ENCODE measurements at regions not wholly inside any gene's neighbourhood (a gene's known extent, or its start where the extent isn't known, plus 50 kb on each side); places are given as distances from the start of the nearest gene placed in this dataset.

DNA sequence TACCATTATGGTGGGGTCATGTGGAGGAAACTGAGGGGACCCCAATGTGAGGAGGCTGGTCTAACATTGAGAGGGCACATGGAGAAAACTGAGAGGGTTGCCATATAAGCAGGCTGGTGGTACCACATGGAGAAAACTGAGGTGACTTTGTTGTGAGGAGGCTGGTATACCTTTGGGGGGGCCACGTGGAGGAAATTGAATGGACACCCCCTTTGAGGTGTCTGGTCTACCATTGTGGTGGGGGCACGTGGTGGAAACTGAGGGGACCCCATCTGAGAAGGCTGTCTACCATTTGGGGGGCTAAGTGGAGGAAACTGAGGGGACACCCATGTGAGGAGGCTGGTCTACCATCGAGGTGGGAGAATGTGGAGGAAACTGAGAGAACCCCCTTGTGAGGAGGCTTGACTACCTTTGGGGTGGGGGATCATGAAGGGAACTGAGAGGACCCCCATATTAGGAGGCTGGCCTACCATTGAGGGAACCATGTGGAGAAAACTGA is 163.8 kb downstream of the FBLN2 start:
- peak; percentile 75 for DNase-seq (ENCODE audit: extremely low spot score)
- H3K27me3 ChIP-seq, result peaks cover 0 to 4% (median 0%) of the 10 kb centered on the region in 4 donors
- 47% methylated on average over 3 of the region's 3 CpGs for WGBS
- no peaks in the 10 kb centered on the region for H3K4me1 ChIP-seq
- TF ChIP-seq POLR2A (IDR thresholded peaks at IDR 0.05; ENCODE audit: low read depth) (no peak), POLR2AphosphoS5 (IDR thresholded peaks at IDR 0.05) (no peak), EP300 (IDR thresholded peaks at IDR 0.05) (no peak)
- TF ChIP-seq, protein P1, sequence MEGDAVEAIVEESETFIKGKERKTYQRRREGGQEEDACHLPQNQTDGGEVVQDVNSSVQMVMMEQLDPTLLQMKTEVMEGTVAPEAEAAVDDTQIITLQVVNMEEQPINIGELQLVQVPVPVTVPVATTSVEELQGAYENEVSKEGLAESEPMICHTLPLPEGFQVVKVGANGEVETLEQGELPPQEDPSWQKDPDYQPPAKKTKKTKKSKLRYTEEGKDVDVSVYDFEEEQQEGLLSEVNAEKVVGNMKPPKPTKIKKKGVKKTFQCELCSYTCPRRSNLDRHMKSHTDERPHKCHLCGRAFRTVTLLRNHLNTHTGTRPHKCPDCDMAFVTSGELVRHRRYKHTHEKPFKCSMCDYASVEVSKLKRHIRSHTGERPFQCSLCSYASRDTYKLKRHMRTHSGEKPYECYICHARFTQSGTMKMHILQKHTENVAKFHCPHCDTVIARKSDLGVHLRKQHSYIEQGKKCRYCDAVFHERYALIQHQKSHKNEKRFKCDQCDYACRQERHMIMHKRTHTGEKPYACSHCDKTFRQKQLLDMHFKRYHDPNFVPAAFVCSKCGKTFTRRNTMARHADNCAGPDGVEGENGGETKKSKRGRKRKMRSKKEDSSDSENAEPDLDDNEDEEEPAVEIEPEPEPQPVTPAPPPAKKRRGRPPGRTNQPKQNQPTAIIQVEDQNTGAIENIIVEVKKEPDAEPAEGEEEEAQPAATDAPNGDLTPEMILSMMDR (IDR thresholded peaks at IDR 0.05), result no peak
- peaks cover 0 to 14% (median 0%) of the 10 kb centered on the region in 4 donors for H3K9me3 ChIP-seq
- H3K27ac ChIP-seq (replicated peaks in 1 of 4), result no peak overlapping the region
- no peaks in the 10 kb centered on the region for H3K36me3 ChIP-seq
- intact Hi-C loops (cut with DNase I), result no loop called here
- H3K4me3 ChIP-seq, result no peak overlapping the region

DNA sequence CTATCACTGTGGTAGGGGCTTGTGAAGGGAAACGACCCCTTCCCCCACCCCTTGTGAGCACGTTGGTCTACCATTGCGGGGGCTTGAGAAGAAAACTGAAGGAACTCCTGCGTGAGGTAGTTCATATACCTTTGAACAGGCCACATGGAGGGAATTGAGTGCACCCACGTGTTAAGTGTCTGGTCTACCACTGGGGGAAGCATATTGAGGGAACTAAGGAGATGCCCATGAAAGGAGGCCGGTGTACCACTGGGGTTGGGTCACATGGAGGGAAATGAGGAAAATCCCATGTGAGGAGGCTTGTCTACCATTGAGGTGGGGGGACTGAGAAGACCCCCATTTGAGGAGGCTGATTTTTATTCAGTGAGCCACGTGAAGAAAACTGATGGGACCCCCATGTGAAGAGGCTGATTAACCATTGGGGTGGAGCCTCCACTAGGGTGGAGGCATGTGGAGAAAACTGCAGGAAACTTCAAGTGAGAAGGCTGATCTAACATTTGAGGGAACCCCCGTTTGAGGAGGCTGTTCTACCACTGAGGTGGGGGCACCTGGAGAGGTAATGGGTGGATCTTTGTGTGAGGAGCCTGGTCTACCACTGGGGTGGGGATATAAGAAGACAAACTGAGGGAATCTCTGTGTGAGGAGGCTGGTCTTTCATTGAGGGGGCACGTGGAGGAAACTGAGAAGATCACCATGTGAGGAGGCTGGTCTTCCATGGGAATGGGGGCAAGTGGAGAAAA is 163.2 kb downstream of the FBLN2 start:
- H3K9me3 ChIP-seq, result peaks cover 0 to 14% (median 0%) of the 10 kb centered on the region in 4 donors
- intact Hi-C loops (cut with DNase I), result no loop called here
- H3K27me3 ChIP-seq, result peaks cover 0 to 4% (median 0%) of the 10 kb centered on the region in 4 donors
- no peaks in the 10 kb centered on the region for H3K4me1 ChIP-seq
- TF ChIP-seq POLR2A (IDR thresholded peaks at IDR 0.05; ENCODE audit: low read depth) (no peak), POLR2AphosphoS5 (IDR thresholded peaks at IDR 0.05) (no peak), EP300 (IDR thresholded peaks at IDR 0.05) (no peak)
- TF ChIP-seq, protein P1 (IDR thresholded peaks at IDR 0.05), result no peak
- no peak overlapping the region for H3K27ac ChIP-seq (replicated peaks in 1 of 4)
- peak; percentile 66 for DNase-seq (ENCODE audit: extremely low spot score)
- no peaks in the 10 kb centered on the region for H3K36me3 ChIP-seq
- no peak overlapping the region for H3K4me3 ChIP-seq
- 66% methylated on average over 9 of the region's 9 CpGs for WGBS

DNA sequence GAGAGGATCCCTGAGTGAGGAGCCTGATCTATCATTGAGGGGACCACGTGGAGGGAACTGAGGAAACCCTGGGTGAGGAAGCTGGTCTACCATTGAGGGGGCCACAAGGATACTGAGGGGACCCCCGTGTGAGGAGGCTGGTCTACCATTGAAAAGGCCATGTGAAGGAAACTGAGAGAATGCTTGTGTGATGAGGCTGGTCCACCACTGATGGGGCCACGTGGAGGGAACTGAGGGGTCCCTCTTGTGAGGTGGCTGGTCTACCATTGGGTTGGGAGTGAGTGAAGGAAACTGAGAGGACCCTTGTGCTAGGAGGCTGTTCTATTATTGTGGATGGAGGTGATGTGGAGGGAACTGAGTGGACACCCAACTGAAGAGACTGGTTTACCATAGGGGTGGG is 161.3 kb downstream of the FBLN2 start:
- Histone ChIP-seq H3K27ac (replicated peaks in 1 of 4) (no peak overlapping the region), H3K4me1 (no peaks in the 10 kb centered on the region), H3K4me3 (no peak overlapping the region), H3K27me3 (peaks cover 0 to 15% (median 0%) of the 10 kb centered on the region in 4 donors), H3K36me3 (no peaks in the 10 kb centered on the region), H3K9me3 (peaks cover 0 to 14% (median 0%) of the 10 kb centered on the region in 4 donors)
- 62% methylated on average over 3 of the region's 3 CpGs for WGBS
- intact Hi-C loops (cut with DNase I), result no loop called here
- TF ChIP-seq, protein P1 (IDR thresholded peaks at IDR 0.05), result no peak
- TF ChIP-seq POLR2AphosphoS5 (IDR thresholded peaks at IDR 0.05) (no peak), POLR2A (IDR thresholded peaks at IDR 0.05; ENCODE audit: low read depth) (no peak), EP300 (IDR thresholded peaks at IDR 0.05) (no peak)
- DNase-seq (ENCODE audit: extremely low spot score), result peak; percentile 84

DNA sequence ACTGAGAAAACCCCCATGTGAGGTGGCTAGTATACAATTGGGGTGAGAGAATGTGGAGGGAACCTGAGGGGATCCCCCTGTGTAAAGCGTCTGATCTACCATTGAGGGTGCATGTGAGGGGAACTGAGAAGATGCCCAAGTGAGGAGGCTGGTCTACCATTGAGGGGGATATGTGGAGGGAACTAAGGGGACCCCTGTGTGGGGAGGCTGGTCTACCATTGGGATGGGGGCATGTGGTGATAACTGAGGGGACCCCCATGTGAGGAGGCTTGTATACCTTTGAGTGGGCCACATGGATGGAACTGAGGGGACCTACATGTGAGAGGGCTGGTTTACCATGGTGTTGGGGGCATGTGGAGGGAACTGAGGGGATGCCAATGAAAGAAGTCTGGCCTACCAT is 160.8 kb downstream of the FBLN2 start:
- intact Hi-C loops (cut with DNase I), result no loop called here
- WGBS, result 88% methylated on average over 1 of the region's 1 CpG
- H3K4me1 ChIP-seq, result no peaks in the 10 kb centered on the region
- H3K9me3 ChIP-seq, result peaks cover 0 to 14% (median 0%) of the 10 kb centered on the region in 4 donors
- TF ChIP-seq POLR2A (IDR thresholded peaks at IDR 0.05; ENCODE audit: low read depth) (no peak), EP300 (IDR thresholded peaks at IDR 0.05) (no peak), POLR2AphosphoS5 (IDR thresholded peaks at IDR 0.05) (no peak)
- TF ChIP-seq, protein P1 (IDR thresholded peaks at IDR 0.05), result no peak
- no peaks in the 10 kb centered on the region for H3K36me3 ChIP-seq
- H3K27me3 ChIP-seq, result peaks cover 0 to 16% (median 0%) of the 10 kb centered on the region in 4 donors
- DNase-seq (ENCODE audit: extremely low spot score), result peak; percentile 50
- no peak overlapping the region for H3K4me3 ChIP-seq
- H3K27ac ChIP-seq (replicated peaks in 1 of 4), result no peak overlapping the region
